HG02759 (cell line): ENCODE measurements at regions not wholly inside any gene's neighbourhood (a gene's known extent, or its start where the extent isn't known, plus 50 kb on each side); places are given as distances from the start of the nearest gene placed in this dataset.
"Not testable (repeated sequence)": the region's sequence is repeated elsewhere in the genome, so short reads cannot be mapped to it uniquely, and the experiment has no call there.

Source experiments
- ATAC-seq: cut with Tn5 transposase; IDR thresholded peaks from one replicate; pipeline ENCODE4 v1.9.1; 2021; ENCODE audit warnings: mild to moderate bottlenecking, moderate library complexity; ENCODE audit not compliant: unreplicated experiment

DNA sequence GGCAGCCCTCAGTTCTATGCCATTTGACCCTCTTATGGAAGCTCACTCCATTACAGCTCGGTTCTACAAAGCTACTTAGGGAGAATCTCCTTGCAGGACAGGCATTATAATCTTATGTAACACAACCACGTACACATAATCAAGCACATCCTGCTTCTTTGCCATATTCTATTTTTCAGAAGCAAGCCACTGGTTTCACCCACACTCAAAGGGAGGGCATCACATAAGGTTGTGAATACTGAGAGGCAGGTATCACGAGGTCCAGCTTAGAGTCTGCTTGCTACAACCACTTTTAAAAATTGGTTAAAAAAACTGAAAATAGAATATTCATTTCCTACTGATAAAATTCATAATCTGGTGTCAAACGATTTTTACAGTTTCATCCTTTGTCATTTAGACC is 589.2 kb downstream of the SLC16A7 start:
- ATAC-seq, result no peak

DNA sequence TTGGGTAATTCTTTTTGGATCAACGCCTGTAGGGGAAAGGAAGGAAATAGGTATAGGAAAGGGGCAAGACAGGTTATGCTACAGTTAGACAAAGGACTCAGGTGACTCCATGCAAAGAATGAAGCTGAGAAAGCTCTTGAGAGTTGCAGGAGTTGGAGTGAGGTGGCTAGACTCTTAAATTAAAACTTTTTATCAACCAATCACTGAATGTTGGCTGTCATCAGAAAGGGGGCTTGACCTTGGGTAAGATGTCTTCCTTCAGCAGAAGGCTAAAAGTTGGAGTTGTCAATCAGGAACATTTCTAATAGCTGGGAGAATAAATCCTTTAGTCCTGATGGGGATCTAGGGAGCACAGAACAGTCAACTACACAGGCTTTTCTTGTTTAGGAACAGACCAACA is 595.4 kb downstream of the SLC16A7 start:
- ATAC-seq, result no peak

DNA sequence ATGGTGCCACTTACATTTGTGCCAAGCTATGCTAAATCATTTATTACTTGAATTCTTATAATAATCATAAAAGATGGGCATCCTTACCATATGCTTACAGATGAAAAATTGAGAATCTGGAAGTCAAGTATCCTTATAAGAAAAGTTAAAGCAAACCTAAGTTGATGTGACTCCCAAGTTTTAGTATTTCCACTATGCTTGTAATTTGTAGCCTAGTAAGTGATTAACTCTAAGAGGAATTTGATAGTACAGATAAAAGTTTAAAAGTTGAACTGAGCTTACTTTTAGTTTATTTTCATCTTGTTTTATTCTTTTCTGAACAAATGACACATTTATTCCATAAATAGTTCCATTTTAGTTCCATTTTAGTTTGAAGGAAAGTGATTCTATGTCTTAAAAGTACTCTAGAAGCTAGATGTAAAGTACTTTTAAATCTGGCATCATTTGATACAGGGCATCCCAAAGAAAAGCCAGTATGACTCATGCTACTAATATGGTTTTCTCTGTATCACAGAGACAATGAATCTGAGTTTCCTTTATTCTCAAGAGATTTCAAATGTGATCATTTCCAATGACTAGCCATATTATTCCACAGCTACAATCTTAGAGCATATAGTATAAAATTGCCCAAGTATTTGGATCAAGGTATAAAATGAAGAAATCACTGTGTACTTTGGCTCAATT is 596.0 kb downstream of the SLC16A7 start:
- no peak for ATAC-seq

DNA sequence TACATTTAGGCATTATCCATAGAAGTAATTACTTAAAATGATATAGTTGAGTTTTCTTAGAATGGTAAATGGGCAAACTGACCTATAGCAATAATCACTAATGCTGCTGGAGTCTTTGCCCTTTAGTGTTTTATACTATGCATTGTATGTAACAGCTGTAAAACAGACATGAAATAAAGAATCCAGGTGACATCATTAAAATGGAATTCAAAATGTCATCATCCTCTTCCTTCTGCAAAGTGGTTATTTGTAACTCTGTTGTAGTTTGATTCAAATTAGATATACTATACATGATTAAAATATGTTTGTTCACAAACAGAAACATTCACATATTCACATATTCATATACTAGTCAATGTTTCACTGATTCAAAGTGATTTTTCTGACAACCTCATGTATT is 598.8 kb downstream of the SLC16A7 start:
- ATAC-seq, result no peak

- ATAC-seq, result no peak
These were observed 599.7 kb downstream of the SLC16A7 start for GRCh38 chr12:60195483-60195882.

- no peak for ATAC-seq
These were observed 600.5 kb downstream of the SLC16A7 start for GRCh38 chr12:60196366-60196765.

DNA sequence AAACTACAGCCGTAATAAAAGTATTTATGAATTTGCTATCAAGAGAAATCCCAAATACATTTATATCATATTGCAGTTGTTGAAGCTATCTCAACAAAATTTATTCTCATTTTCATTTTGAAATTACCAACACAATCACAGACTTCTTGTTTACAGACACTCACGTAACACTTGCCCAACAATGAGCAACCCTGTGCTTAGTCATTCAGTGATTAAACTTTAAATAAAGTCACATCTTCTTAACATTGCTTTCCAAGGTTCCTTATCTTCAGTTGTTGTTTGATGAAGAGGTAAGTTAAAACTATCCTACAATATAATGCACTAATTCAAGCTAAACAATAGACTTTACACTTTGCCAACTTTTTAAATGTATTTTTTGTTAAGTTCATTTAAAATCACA is 601.8 kb downstream of the SLC16A7 start:
- ATAC-seq, result no peak

GRCh38 chr12:60201891-60202290 is 606.1 kb downstream of the SLC16A7 start:
- ATAC-seq, result no peak

- ATAC-seq, result no peak
These were observed 609.7 kb downstream of the SLC16A7 start for GRCh38 chr12:60205500-60205899.

DNA sequence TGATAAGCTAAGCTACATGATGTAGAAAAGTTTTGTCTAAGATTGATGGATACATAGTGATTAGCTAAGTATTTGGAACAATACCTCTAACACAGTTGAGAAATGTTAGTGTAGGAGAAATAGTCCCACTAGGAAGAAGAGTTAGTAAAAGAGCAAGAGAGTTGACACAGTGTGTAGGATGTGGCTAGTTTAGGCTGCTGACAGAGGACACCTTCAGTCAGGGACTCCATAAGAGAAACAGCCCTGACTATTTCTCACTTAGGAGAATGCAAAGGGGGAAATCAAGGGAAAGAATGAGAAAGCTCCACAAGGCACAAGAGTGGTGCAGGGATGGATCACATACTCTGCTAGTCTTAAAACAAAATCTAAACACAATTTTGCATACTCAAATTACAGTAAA is 613.7 kb downstream of the SLC16A7 start:
- no peak for ATAC-seq

- no peak for ATAC-seq
These were observed 614.1 kb downstream of the SLC16A7 start for GRCh38 chr12:60209933-60210332.

GRCh38 chr12:60210756-60211155 is 614.9 kb downstream of the SLC16A7 start:
- no peak for ATAC-seq

- no peak for ATAC-seq
These were observed 615.4 kb downstream of the SLC16A7 start for GRCh38 chr12:60211244-60211643.

GRCh38 chr12:60212159-60213000 is 616.6 kb downstream of the SLC16A7 start:
- no peak for ATAC-seq

DNA sequence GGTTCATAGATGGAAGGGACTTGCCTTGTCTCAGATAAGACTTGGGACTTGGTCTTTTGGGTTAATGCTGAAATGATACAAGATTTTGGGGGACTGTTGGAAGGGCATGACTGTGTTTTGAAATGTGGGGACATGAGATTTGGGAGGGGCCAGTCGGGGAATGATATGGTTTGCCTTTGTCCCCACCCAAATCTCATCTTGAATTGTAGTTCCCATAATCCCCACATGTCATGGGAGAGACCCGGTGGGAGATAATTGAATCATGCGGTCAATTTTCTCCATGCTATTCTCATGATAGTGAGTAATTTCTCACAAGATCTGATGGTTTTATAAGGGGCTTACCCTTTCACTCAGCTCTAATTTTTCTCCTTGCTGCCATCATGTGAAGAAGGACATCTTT is 617.4 kb downstream of the SLC16A7 start:
- ATAC-seq, result not testable (repeated sequence)

- no peak for ATAC-seq
These were observed 620.4 kb downstream of the SLC16A7 start for GRCh38 chr12:60216226-60216625.

- no peak for ATAC-seq
These were observed 627.4 kb downstream of the SLC16A7 start for GRCh38 chr12:60223242-60223641.

DNA sequence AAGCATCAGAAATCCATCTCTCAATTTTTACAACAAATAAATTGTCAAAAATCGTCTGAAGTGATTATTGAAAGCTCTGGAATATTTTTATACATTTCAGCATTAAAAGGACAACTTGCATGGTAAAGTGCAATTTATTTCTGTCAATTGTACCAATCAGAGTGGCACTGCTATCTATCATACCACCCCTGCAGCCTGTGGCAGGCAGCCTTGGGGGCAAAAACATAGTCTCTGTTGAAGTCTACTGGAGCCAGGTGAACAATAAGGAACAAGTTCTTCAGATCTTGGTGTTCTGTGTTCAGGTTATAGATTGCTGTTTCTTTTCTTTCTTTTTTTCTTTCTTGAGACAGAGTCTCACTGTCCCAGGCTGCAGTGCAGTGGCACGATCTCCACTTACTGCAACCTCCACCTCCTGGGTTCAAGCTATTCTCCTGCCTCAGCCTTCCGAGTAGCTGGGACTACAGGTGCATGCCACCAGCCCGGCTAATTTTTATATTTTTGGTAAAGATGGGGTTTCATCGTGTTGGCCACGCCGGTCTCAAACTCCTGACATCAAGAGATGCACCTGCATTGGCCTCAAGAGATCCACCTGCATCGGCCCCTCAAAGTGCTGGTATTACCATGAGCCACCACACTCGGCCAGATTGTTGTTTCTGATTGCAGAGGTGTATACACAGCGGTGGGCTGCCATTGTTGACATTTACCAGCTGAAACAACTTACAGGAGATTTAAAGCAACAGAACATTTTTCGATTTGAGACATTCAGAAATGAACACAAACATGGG is 629.6 kb downstream of the SLC16A7 start:
- ATAC-seq, result no peak

GRCh38 chr12:60227916-60228315 is 632.1 kb downstream of the SLC16A7 start:
- ATAC-seq, result no peak

GRCh38 chr12:60230056-60230455 is 634.2 kb downstream of the SLC16A7 start:
- no peak for ATAC-seq

GRCh38 chr12:60231303-60231702 is 635.5 kb downstream of the SLC16A7 start:
- no peak for ATAC-seq
